Stimulated activated CD4-positive, alpha-beta T cell treated with anti-CD3 and anti-CD28 coated beads, Interleukin-2, amount 100 ng/mL, for 24 hours (primary cell): ENCODE measurements at regions not wholly inside any gene's neighbourhood (a gene's known extent, or its start where the extent isn't known, plus 50 kb on each side); places are given as distances from the start of the nearest gene placed in this dataset.

Experiments
- DNase-seq, 2 donors: peaks; one replicate each; pipeline ENCODE4 v3.0.0-alpha.2; 2020

- DNase-seq: no peak
Measured at GRCh38 chr21:28826021-28826420, 166.7 kb downstream of the LTN1 start.

- no peak for DNase-seq
Measured at GRCh38 chr21:28823429-28823828, 169.2 kb downstream of the LTN1 start.

- no peak for DNase-seq
Measured at GRCh38 chr21:28822486-28823335, 170.0 kb downstream of the LTN1 start.

DNA sequence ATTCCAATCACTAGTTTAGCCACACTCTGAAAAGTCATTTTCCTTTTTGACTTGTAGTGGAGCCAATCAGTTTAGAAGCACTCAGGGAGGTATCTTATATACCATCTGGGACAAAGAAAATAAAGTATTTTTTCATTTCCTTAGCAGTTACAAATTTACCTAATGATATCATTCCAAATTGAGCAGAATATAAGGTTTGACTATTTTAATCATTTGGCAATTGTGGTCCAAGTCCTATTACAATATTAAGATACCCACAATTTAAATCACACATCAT lies 170.6 kb downstream of the LTN1 start:
- no peak for DNase-seq

- no peak for DNase-seq
Measured at GRCh38 chr21:28821276-28822122, 171.2 kb downstream of the LTN1 start.

GRCh38 chr21:28818663-28819278 lies 173.9 kb downstream of the LTN1 start:
- no peak for DNase-seq

DNA sequence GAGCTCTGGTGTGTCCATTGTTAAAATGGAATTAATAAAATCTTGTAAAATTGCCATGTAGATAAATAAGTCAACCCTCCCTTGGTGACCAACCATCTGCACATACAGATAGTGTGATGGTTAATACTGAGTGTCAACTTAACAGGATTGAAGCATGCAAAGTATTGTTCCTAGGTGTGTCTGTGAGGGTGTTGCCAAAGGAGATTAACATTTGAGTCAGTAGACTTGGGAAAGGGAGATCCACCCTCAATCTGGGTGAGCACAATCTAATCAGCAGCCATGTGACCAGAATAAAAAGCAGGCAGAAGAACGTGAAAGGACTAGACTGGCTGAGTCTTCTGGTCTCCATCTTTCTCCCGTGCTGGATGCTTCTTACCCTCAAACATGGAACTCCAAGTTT lies 174.8 kb downstream of the LTN1 start:
- DNase-seq: no peak

- DNase-seq: no peak
Measured at GRCh38 chr21:28811860-28812259, 180.8 kb downstream of the LTN1 start.

DNA sequence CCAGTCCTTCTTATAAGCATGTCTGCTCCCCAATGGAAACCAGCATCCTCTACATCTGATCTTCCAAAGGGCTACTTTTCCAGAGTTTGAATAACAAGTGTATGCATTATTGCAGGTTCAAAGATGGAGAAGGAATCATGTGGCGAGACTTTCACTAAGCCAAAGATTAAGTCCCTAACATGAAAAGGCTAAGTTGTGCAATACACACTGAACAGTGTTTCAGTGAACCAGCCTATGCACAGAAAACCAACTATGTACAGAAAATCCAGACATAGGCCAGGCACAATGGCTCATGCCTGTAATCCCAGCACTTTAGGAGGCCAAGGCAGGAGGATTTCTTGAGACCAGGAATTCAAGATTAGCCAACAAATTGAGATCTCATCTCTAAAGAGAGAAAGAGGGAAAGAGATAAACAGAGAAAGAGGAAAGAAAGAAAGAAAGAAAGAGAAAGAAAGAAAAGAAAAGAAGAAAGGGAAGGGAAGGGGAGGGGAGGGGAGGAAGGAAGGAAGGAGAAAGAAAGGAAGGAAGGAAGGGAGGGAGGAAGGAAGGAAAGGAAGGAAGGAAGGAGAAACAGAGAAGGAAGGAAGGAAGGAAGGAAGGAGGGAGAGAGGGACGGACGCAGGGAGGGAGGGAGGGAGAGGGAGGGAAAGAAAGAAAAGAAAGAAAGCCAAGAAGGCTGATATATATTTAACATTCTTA lies 181.7 kb downstream of the LTN1 start:
- DNase-seq: no peak

DNA sequence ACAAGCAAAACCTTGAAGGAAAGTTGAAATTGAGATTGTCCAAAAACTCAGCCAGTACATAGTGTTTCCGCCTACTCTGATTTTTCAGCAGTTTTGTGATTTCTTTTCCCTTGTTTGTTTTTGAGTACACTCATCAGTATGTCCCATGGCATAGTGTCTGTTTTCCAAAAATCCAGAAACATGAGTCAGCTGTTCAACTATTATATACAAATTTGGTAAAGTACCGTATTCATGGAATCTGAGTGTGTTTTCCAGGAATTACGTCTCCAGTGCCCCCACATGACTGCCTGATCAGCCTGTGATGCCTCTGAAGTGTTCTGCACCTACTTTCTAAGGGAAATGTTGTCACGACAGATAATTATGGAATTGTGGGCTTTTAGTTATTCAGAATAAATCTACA lies 186.8 kb downstream of the LTN1 start:
- no peak for DNase-seq

DNA sequence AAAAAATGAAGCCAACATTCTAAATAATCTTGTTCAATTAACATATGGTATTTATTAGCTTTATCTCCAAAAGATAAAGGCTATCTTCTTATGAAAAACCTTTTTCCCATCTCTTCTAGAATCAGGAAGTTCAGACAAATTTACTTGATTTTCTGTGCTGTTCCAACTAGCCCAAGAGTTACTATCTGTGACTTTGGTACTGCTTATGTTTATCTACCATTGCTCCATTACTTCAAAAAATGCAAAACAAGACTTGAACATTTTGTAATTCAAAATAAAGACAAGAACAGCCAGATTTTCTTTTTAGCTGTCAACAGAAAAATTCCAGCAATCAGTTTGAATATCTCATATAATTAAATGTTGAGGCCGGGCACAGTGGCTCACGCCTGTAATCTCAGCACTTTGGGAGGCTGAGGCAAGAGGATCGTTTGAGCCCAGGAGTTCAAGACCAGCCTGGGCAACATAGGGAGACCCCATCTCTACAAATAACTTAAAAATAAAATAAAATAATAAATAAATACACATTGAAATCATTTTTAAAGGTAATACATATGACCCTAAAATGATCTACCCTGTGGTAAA lies 188.5 kb downstream of the LTN1 start:
- DNase-seq: no peak

DNA sequence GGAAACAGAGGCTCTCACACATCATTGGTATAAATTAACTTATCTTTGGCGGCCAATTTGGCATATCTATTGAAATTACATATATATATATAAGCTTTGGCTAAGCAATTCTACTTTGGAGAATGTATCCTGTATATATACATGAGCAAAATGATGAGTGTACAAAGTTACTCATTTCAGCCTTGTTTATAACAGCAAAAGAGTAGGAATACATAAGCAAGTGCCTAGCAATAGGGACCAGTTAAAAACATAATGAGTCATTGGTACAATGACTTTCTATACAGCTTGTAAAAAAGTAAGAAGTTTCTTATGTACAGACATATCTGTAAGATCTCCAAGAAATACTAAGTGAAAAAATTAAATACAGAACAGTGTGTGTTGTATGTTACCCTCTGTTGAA lies 190.8 kb downstream of the LTN1 start:
- no peak for DNase-seq

GRCh38 chr21:28799926-28800325 lies 192.8 kb downstream of the LTN1 start:
- DNase-seq: no peak

DNA sequence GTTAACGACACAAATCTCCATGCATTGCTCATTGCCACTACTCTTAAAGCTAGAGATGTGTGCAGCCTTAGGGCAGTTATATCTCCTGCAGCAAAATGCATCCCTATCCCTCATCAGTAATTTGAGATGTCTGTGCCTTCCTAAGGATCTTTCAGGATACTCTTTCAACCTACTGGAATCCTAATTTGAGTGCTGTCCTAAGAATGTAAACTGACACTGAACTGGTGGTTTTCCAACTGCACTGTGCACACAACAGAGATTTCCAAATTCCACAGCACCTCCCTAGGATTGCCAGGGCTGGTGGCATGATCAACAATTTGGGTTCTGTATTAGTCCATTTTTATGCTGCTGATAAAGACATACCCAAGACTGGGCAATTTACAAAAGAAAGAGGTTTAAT lies 193.9 kb downstream of the LTN1 start:
- DNase-seq: no peak

DNA sequence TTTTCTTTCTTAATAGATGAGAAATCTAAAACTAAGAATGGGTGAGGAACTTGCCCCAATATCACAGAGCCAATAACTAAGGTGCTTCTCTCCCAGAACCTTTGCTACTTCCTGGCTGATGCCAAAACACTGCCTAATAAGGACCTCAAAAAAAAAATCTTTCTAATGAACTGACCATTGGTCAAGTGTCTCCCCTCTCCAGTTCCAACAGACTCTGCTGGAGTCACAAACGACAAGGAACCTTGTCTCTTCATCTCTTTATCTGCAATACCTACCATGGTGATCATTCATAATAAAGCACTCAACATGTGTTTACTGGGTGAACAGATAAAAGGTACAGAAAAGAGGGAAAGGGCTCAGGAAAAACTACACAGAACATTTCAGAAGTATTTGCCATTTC lies 197.4 kb downstream of the LTN1 start:
- DNase-seq: no peak

- no peak for DNase-seq
Measured at GRCh38 chr21:28794371-28794851, 198.3 kb downstream of the LTN1 start.

- no peak for DNase-seq
Measured at GRCh38 chr21:28793043-28793442, 199.6 kb downstream of the LTN1 start.

DNA sequence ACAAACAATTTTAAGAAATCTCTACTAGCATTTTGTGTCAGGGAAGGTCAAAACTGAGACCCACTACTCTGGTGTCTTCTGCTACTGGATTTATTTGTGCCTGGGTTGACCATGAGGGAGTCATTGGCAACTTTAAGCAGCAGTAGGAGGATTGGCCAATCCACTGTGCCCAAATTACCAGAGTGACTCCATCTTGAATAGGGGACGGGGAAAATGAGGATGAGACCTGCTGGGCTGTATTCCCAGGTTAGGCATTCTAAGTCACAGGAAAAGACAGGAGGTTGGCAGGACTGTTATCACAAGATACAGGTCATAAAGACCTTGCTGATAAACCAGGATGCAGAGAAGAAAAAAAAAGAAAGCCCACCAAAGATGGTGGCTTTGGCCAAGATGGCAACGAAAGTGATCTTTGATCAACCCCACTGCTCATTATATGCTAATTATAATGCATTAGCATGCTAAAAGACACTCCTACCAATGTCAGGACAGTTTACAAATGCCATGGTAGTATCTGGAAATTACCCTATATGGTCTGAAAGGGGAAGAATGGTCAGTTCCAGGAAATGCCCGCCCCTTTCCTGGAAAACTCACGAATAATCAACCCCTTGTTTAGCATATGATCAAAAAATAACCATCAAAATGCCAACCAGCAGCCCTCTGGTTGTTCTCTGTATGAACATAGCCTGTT lies 200.9 kb downstream of the LTN1 start:
- no peak for DNase-seq

DNA sequence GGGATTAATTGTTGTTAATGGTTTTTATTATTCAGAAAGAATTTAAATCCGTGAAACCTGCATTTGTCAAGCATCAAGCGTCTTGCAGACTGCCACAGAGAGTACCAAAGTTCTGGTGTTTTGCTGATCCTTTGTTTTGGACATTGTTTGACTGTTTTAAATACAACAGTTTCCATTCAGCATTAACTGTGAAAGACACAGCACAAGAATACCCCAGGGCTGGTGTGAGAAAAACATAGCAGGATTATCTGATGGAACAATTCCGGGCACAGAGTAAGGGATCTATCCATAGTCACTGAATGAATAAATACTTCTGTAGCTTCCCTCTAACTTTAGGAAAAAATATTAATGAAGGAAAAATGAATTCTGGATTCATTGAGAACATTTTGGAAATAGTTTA lies 202.3 kb downstream of the LTN1 start:
- DNase-seq: no peak

- no peak for DNase-seq
Measured at GRCh38 chr21:28789523-28789922, 203.2 kb downstream of the LTN1 start.

- no peak for DNase-seq
Measured at GRCh38 chr21:28788030-28788429, 204.6 kb downstream of the LTN1 start.

- DNase-seq: no peak
Measured at GRCh38 chr21:28783641-28784185, 209.0 kb downstream of the LTN1 start.
